GM23338 (cell line): ENCODE measurements at regions not wholly inside any gene's neighbourhood (a gene's known extent, or its start where the extent isn't known, plus 50 kb on each side); places are given as distances from the start of the nearest gene placed in this dataset.

ENCODE experiments used
- ATAC-seq: fragments of 200-7000 bp; cut with Tn5 transposase; 3 replicates; pipeline ENCODE4 v1.9.1; 2020
- DNase-seq: peaks from one replicate; pipeline ENCODE4 v3.0.0-alpha.2; 2015; ENCODE audit warnings: low spot score
- H2AFZ ChIP-seq: fragments of 200-600 bp; sonication (generic); 2 replicates; pipeline ENCODE4 v1.8.0; 2016; ENCODE audit warnings: antibody characterized with exemption, mild to moderate bottlenecking, moderate library complexity
- H3F3A ChIP-seq: fragments of 200-600 bp; sonication (generic); replicated peaks from 2 replicates; pipeline ENCODE4 v1.8.0; 2017; ENCODE audit warnings: antibody characterized with exemption, mixed run types, low read depth
- H3K27ac ChIP-seq: fragments of 200-600 bp; sonication (generic); 2 replicates; pipeline ENCODE4 v1.6.1; 2016; ENCODE audit warnings: low read depth
- H3K27me3 ChIP-seq: fragments of 200-600 bp; sonication (generic); 2 replicates; pipeline ENCODE4 v1.8.0; 2016; ENCODE audit warnings: mild to moderate bottlenecking, mixed run types, moderate library complexity; ENCODE audit not compliant: insufficient read depth
- H3K36me3 ChIP-seq: fragments of 200-600 bp; sonication (generic); 2 replicates; pipeline ENCODE4 v1.8.0; 2016; ENCODE audit warnings: mild to moderate bottlenecking; ENCODE audit not compliant: insufficient read depth
- H3K4me1 ChIP-seq: fragments of 200-600 bp; sonication (generic); 2 replicates; pipeline ENCODE4 v1.8.0; 2016; ENCODE audit warnings: mild to moderate bottlenecking, moderate library complexity; ENCODE audit not compliant: insufficient read depth
- H3K4me2 ChIP-seq: fragments of 200-600 bp; sonication (generic); 2 replicates; pipeline ENCODE4 v1.7.1; 2017; ENCODE audit warnings: mixed run types
- H3K4me3 ChIP-seq: fragments of 200-600 bp; sonication (generic); 2 replicates; pipeline ENCODE4 v1.6.1; 2016; ENCODE audit warnings: mixed run types
- H3K79me2 ChIP-seq: fragments of 200-600 bp; sonication (generic); replicated peaks from 2 replicates; pipeline ENCODE4 v1.8.0; 2017; ENCODE audit warnings: mild to moderate bottlenecking; ENCODE audit not compliant: insufficient read depth
- H3K9me2 ChIP-seq: fragments of 200-600 bp; sonication (generic); 2 replicates; pipeline ENCODE4 v1.8.0; 2017; ENCODE audit not compliant: insufficient read depth
- H4K20me1 ChIP-seq: fragments of 200-600 bp; sonication (generic); replicated peaks from 2 replicates; pipeline ENCODE4 v1.8.0; 2017; ENCODE audit warnings: mild to moderate bottlenecking; ENCODE audit not compliant: insufficient read depth
- H3K27ac Mint-ChIP-seq: 2 replicates; pipeline ENCODE4 v1.8.0; 2020; ENCODE audit warnings: inconsistent platforms, mild to moderate bottlenecking, moderate library complexity, mixed read lengths
- H3K27me3 Mint-ChIP-seq: 3 replicates; pipeline ENCODE4 v1.8.0; 2022; ENCODE audit warnings: low read depth, mild to moderate bottlenecking, moderate library complexity, mixed read lengths, inconsistent platforms; ENCODE audit not compliant: insufficient read depth, poor library complexity
- H3K36me3 Mint-ChIP-seq: 3 replicates; pipeline ENCODE4 v1.8.0; 2021; ENCODE audit warnings: low read depth, mild to moderate bottlenecking, inconsistent platforms, moderate library complexity, mixed read lengths
- H3K4me1 Mint-ChIP-seq: 3 replicates; pipeline ENCODE4 v1.8.0; 2020; ENCODE audit warnings: mild to moderate bottlenecking, inconsistent platforms, mixed read lengths
- H3K4me3 Mint-ChIP-seq: 3 replicates; pipeline ENCODE4 v1.8.0; 2021; ENCODE audit warnings: moderate library complexity, mild to moderate bottlenecking, inconsistent platforms, mixed read lengths
- H3K9me3 Mint-ChIP-seq: 3 replicates; pipeline ENCODE4 v1.8.0; 2020; ENCODE audit warnings: moderate library complexity, mild to moderate bottlenecking, inconsistent platforms, mixed read lengths
- CREB1 ChIP-seq: fragments of 250-450 bp; sonication (Bioruptor Pico); IDR thresholded peaks from 2 replicates; pipeline ENCODE4 v1.5.0; 2020; ENCODE audit warnings: low read depth, mild to moderate bottlenecking, moderate library complexity
- EZH2 ChIP-seq: fragments of 200-600 bp; sonication (generic); IDR thresholded peaks from one replicate; pipeline ENCODE4 v1.8.0; 2017; ENCODE audit warnings: antibody characterized with exemption, mild to moderate bottlenecking, low read depth; ENCODE audit not compliant: unreplicated experiment
- EZH2phosphoT487 ChIP-seq: fragments of 200-600 bp; sonication (generic); IDR thresholded peaks from one replicate; pipeline ENCODE4 v1.8.1; 2018; ENCODE audit warnings: antibody characterized with exemption; ENCODE audit not compliant: unreplicated experiment
- JUNB ChIP-seq: IDR thresholded peaks from one replicate; pipeline ENCODE4 v1.6.1; 2016; ENCODE audit warnings: antibody characterized with exemption; ENCODE audit not compliant: unreplicated experiment
- NANOG ChIP-seq: IDR thresholded peaks from 2 replicates; pipeline ENCODE4 v1.6.1; 2016; ENCODE audit warnings: antibody characterized with exemption, borderline replicate concordance
- POLR2AphosphoS5 ChIP-seq: IDR thresholded peaks from 2 replicates; pipeline ENCODE4 v1.6.1; 2016; ENCODE audit warnings: antibody characterized with exemption, low read depth
- STAT1 ChIP-seq: IDR thresholded peaks from one replicate; pipeline ENCODE4 v1.6.1; 2016; ENCODE audit warnings: antibody characterized with exemption; ENCODE audit not compliant: unreplicated experiment
- ZNF114 ChIP-seq: fragments of 250-450 bp; sonication (Bioruptor Pico); IDR thresholded peaks from 2 replicates; pipeline ENCODE4 v1.5.0; 2020; ENCODE audit warnings: mild to moderate bottlenecking, moderate library complexity
- ZNF331 ChIP-seq: fragments of 250-450 bp; sonication (Bioruptor Pico); IDR thresholded peaks from 2 replicates; pipeline ENCODE4 v1.5.0; 2020; ENCODE audit warnings: low read depth, mild to moderate bottlenecking, moderate library complexity
- TF ChIP-seq, protein P1 (sequence below): fragments of 250-450 bp; sonication (Bioruptor Pico); IDR thresholded peaks from 2 replicates; pipeline ENCODE4 v1.5.0; 2020; ENCODE audit warnings: mild to moderate bottlenecking, moderate library complexity
- TF ChIP-seq, protein P2 (sequence below): IDR thresholded peaks from 2 replicates; pipeline ENCODE4 v1.6.1; 2016; ENCODE audit warnings: antibody characterized with exemption
- TF ChIP-seq, protein P3 (sequence below), 2 experiments: fragments of 200-600 bp in 1 of 2; sonication (generic) in 1 of 2; conservative IDR thresholded peaks; 2 replicates each; pipeline versions ENCODE4 v1.5.1 to v1.6.1; 2016 to 2017; ENCODE audit warnings: antibody characterized with exemption in 2 of 2, low read depth in 2 of 2, mild to moderate bottlenecking in 2 of 2, moderate library complexity in 1 of 2
- TF ChIP-seq, protein P4 (sequence below): IDR thresholded peaks from one replicate; pipeline ENCODE4 v1.6.1; 2018; ENCODE audit warnings: antibody characterized with exemption; ENCODE audit not compliant: unreplicated experiment

DNA sequence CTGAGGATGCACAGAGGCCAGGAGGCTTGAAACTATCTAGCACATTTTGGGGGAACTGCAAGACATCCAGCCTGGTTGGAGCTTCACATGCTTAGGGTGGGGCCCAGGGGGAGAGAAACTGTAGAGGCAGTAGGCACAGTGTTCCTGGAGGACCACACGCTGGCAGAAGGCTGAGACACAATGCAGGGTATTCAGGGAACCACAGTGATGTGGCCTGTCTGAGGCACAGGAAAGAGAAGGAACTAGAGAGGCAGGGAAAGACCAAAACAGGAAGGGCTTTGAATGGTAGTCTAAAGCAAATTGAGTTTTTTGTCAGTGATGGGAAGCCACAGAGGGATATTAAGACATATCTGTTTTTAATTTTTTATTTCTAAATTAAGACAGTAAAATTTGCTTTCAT is 100.2 kb upstream of the PRICKLE1 start:
- H3K36me3 ChIP-seq, result no peaks in the 10 kb centered on the region
- H3K4me2 ChIP-seq, result no peak overlapping the region
- ATAC-seq (no peak), DNase-seq (no peak)
- peaks cover 17% of the 10 kb centered on the region for H3K4me1 Mint-ChIP-seq
- peaks cover 14% of the 10 kb centered on the region for H3K4me1 ChIP-seq
- no peaks in the 10 kb centered on the region for H3K27me3 ChIP-seq
- H3F3A ChIP-seq, result no peaks in the 10 kb centered on the region
- 0 out of 2 replicates have a peak, but pooled peaks cover 8% of the 10 kb centered on the region for H3K9me2 ChIP-seq
- peaks cover 10% of the 10 kb centered on the region; the same call in 2 of the 3 replicates for H3K9me3 Mint-ChIP-seq
- H3K27ac ChIP-seq, result no peak overlapping the region
- no peak overlapping the region for H3K4me3 Mint-ChIP-seq
- H3K27ac Mint-ChIP-seq, result no peak overlapping the region
- no peaks in the 10 kb centered on the region for H3K79me2 ChIP-seq
- H4K20me1 ChIP-seq, result no peaks in the 10 kb centered on the region
- TF ChIP-seq EZH2phosphoT487 (no peak), STAT1 (no peak), ZNF331 (CRISPR knock-in tag) (no peak), NANOG (no peak), JUNB (no peak), CREB1 (no peak), ZNF114 (CRISPR knock-in tag) (no peak), POLR2AphosphoS5 (no peak), EZH2 (no peak)
- TF ChIP-seq, protein P1, sequence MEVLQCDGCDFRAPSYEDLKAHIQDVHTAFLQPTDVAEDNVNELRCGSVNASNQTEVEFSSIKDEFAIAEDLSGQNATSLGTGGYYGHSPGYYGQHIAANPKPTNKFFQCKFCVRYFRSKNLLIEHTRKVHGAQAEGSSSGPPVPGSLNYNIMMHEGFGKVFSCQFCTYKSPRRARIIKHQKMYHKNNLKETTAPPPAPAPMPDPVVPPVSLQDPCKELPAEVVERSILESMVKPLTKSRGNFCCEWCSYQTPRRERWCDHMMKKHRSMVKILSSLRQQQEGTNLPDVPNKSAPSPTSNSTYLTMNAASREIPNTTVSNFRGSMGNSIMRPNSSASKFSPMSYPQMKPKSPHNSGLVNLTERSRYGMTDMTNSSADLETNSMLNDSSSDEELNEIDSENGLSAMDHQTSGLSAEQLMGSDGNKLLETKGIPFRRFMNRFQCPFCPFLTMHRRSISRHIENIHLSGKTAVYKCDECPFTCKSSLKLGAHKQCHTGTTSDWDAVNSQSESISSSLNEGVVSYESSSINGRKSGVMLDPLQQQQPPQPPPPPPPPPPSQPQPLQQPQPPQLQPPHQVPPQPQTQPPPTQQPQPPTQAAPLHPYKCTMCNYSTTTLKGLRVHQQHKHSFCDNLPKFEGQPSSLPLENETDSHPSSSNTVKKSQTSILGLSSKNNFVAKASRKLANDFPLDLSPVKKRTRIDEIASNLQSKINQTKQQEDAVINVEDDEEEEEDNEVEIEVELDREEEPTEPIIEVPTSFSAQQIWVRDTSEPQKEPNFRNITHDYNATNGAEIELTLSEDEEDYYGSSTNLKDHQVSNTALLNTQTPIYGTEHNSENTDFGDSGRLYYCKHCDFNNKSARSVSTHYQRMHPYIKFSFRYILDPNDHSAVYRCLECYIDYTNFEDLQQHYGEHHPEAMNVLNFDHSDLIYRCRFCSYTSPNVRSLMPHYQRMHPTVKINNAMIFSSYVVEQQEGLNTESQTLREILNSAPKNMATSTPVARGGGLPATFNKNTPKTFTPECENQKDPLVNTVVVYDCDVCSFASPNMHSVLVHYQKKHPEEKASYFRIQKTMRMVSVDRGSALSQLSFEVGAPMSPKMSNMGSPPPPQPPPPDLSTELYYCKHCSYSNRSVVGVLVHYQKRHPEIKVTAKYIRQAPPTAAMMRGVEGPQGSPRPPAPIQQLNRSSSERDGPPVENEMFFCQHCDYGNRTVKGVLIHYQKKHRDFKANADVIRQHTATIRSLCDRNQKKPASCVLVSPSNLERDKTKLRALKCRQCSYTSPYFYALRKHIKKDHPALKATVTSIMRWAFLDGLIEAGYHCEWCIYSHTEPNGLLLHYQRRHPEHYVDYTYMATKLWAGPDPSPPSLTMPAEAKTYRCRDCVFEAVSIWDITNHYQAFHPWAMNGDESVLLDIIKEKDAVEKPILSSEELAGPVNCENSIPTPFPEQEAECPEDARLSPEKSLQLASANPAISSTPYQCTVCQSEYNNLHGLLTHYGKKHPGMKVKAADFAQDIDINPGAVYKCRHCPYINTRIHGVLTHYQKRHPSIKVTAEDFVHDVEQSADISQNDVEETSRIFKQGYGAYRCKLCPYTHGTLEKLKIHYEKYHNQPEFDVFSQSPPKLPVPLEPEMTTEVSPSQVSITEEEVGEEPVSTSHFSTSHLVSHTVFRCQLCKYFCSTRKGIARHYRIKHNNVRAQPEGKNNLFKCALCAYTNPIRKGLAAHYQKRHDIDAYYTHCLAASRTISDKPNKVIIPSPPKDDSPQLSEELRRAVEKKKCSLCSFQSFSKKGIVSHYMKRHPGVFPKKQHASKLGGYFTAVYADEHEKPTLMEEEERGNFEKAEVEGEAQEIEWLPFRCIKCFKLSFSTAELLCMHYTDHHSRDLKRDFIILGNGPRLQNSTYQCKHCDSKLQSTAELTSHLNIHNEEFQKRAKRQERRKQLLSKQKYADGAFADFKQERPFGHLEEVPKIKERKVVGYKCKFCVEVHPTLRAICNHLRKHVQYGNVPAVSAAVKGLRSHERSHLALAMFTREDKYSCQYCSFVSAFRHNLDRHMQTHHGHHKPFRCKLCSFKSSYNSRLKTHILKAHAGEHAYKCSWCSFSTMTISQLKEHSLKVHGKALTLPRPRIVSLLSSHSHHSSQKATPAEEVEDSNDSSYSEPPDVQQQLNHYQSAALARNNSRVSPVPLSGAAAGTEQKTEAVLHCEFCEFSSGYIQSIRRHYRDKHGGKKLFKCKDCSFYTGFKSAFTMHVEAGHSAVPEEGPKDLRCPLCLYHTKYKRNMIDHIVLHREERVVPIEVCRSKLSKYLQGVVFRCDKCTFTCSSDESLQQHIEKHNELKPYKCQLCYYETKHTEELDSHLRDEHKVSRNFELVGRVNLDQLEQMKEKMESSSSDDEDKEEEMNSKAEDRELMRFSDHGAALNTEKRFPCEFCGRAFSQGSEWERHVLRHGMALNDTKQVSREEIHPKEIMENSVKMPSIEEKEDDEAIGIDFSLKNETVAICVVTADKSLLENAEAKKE, result no peak
- TF ChIP-seq, protein P2, sequence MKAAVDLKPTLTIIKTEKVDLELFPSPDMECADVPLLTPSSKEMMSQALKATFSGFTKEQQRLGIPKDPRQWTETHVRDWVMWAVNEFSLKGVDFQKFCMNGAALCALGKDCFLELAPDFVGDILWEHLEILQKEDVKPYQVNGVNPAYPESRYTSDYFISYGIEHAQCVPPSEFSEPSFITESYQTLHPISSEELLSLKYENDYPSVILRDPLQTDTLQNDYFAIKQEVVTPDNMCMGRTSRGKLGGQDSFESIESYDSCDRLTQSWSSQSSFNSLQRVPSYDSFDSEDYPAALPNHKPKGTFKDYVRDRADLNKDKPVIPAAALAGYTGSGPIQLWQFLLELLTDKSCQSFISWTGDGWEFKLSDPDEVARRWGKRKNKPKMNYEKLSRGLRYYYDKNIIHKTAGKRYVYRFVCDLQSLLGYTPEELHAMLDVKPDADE, result no peak
- TF ChIP-seq, protein P3, sequence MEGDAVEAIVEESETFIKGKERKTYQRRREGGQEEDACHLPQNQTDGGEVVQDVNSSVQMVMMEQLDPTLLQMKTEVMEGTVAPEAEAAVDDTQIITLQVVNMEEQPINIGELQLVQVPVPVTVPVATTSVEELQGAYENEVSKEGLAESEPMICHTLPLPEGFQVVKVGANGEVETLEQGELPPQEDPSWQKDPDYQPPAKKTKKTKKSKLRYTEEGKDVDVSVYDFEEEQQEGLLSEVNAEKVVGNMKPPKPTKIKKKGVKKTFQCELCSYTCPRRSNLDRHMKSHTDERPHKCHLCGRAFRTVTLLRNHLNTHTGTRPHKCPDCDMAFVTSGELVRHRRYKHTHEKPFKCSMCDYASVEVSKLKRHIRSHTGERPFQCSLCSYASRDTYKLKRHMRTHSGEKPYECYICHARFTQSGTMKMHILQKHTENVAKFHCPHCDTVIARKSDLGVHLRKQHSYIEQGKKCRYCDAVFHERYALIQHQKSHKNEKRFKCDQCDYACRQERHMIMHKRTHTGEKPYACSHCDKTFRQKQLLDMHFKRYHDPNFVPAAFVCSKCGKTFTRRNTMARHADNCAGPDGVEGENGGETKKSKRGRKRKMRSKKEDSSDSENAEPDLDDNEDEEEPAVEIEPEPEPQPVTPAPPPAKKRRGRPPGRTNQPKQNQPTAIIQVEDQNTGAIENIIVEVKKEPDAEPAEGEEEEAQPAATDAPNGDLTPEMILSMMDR (conservative IDR thresholded peaks at IDR 0.05; ENCODE audit: low read depth in 2 of 2), result no peak
- TF ChIP-seq, protein P4, sequence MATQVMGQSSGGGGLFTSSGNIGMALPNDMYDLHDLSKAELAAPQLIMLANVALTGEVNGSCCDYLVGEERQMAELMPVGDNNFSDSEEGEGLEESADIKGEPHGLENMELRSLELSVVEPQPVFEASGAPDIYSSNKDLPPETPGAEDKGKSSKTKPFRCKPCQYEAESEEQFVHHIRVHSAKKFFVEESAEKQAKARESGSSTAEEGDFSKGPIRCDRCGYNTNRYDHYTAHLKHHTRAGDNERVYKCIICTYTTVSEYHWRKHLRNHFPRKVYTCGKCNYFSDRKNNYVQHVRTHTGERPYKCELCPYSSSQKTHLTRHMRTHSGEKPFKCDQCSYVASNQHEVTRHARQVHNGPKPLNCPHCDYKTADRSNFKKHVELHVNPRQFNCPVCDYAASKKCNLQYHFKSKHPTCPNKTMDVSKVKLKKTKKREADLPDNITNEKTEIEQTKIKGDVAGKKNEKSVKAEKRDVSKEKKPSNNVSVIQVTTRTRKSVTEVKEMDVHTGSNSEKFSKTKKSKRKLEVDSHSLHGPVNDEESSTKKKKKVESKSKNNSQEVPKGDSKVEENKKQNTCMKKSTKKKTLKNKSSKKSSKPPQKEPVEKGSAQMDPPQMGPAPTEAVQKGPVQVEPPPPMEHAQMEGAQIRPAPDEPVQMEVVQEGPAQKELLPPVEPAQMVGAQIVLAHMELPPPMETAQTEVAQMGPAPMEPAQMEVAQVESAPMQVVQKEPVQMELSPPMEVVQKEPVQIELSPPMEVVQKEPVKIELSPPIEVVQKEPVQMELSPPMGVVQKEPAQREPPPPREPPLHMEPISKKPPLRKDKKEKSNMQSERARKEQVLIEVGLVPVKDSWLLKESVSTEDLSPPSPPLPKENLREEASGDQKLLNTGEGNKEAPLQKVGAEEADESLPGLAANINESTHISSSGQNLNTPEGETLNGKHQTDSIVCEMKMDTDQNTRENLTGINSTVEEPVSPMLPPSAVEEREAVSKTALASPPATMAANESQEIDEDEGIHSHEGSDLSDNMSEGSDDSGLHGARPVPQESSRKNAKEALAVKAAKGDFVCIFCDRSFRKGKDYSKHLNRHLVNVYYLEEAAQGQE, result no peak
- H2AFZ ChIP-seq, result no peak overlapping the region
- no peak overlapping the region for H3K4me3 ChIP-seq
- peaks cover 16% of the 10 kb centered on the region; the same call in 2 of the 3 replicates for H3K36me3 Mint-ChIP-seq
- no peaks in the 10 kb centered on the region for H3K27me3 Mint-ChIP-seq
